Smooth muscle cell (in vitro differentiated cells): ENCODE measurements at regions not wholly inside any gene's neighbourhood (a gene's known extent, or its start where the extent isn't known, plus 50 kb on each side); places are given as distances from the start of the nearest gene placed in this dataset.

Source experiments
- DNase-seq: peaks from one replicate; lab custom pipeline; 2025; ENCODE audit not compliant: unreplicated experiment; lab: John Stamatoyannopoulos, UW
- H2AFZ ChIP-seq: fragments of 200-600 bp; sonication (generic); 2 replicates; pipeline ENCODE4 v1.6.0; 2016; ENCODE audit warnings: antibody characterized with exemption, low read depth, mild to moderate bottlenecking
- H3F3A ChIP-seq: fragments of 200-600 bp; sonication (generic); 2 replicates; pipeline ENCODE4 v1.6.0; 2017; ENCODE audit warnings: antibody characterized with exemption, low read depth
- H3K27ac ChIP-seq: fragments of 200-600 bp; sonication (generic); 2 replicates; pipeline ENCODE4 v1.5.1; 2016; ENCODE audit warnings: low read depth, mild to moderate bottlenecking
- H3K27me3 ChIP-seq: fragments of 200-600 bp; sonication (generic); 2 replicates; pipeline ENCODE4 v1.6.1; 2016; ENCODE audit warnings: low read depth, mild to moderate bottlenecking
- H3K36me3 ChIP-seq: fragments of 200-600 bp; sonication (generic); 2 replicates; pipeline ENCODE4 v1.5.1; 2016; ENCODE audit warnings: low read depth
- H3K4me1 ChIP-seq: fragments of 200-600 bp; sonication (generic); 2 replicates; pipeline ENCODE4 v1.5.1; 2016; ENCODE audit warnings: low read depth
- H3K4me2 ChIP-seq: fragments of 200-600 bp; sonication (generic); 2 replicates; pipeline ENCODE4 v1.6.0; 2016; ENCODE audit warnings: mild to moderate bottlenecking
- H3K4me3 ChIP-seq: fragments of 200-600 bp; sonication (generic); 2 replicates; pipeline ENCODE4 v1.5.1; 2016; ENCODE audit warnings: mild to moderate bottlenecking
- H3K79me2 ChIP-seq: fragments of 200-600 bp; sonication (generic); 2 replicates; pipeline ENCODE4 v1.6.0; 2016; ENCODE audit warnings: low read depth, mild to moderate bottlenecking
- H3K9ac ChIP-seq: fragments of 200-600 bp; sonication (generic); 2 replicates; pipeline ENCODE4 v1.6.0; 2016; ENCODE audit warnings: low read depth
- H3K9me3 ChIP-seq: fragments of 200-600 bp; sonication (generic); replicated peaks from 2 replicates; pipeline ENCODE4 v1.5.1; 2016; ENCODE audit warnings: low read depth
- H4K20me1 ChIP-seq: fragments of 200-600 bp; sonication (generic); 2 replicates; pipeline ENCODE4 v1.6.0; 2016; ENCODE audit warnings: low read depth
- CTCF ChIP-seq: fragments of 200-600 bp; sonication (generic); IDR thresholded peaks from 2 replicates; pipeline ENCODE4 v1.5.1; 2017; ENCODE audit warnings: borderline replicate concordance, mild to moderate bottlenecking, antibody characterized with exemption; ENCODE audit not compliant: insufficient read depth, poor library complexity, severe bottlenecking
- WGBS: methylation state at CpG from one replicate; pipeline ENCODE4 v1.1.7; 2016; ENCODE audit warnings: low lambda C conversion rate; 5-methylcytosine and 5-hydroxymethylcytosine counted together

- H2AFZ ChIP-seq, result no peak overlapping the region
- no peak overlapping the region for H3K27ac ChIP-seq
- no peaks in the 10 kb centered on the region for H3K9me3 ChIP-seq
- no peaks in the 10 kb centered on the region for H3K79me2 ChIP-seq
- H4K20me1 ChIP-seq, result no peaks in the 10 kb centered on the region
- TF ChIP-seq CTCF, result no peak
- no peaks in the 10 kb centered on the region for H3K36me3 ChIP-seq
- no peaks in the 10 kb centered on the region for H3K4me1 ChIP-seq
- WGBS, result 87% methylated on average over 5 of the region's 5 CpGs
- no peaks in the 10 kb centered on the region for H3K27me3 ChIP-seq
- H3K9ac ChIP-seq, result no peak overlapping the region
- H3K4me3 ChIP-seq, result no peak overlapping the region
- DNase-seq, result no peak
- no peaks in the 10 kb centered on the region for H3F3A ChIP-seq
- no peak overlapping the region for H3K4me2 ChIP-seq
Observed at GRCh38 chr12:76284816-76285750, 63.1 kb downstream of the BBS10 start.

GRCh38 chr12:76282744-76283143 is 65.5 kb downstream of the BBS10 start:
- Histone ChIP-seq H3K4me1 (no peaks in the 10 kb centered on the region), H3F3A (no peaks in the 10 kb centered on the region), H4K20me1 (no peaks in the 10 kb centered on the region), H3K27me3 (no peaks in the 10 kb centered on the region), H3K9ac (no peak overlapping the region), H3K79me2 (no peaks in the 10 kb centered on the region), H3K4me3 (no peak overlapping the region), H3K4me2 (no peak overlapping the region), H3K36me3 (no peaks in the 10 kb centered on the region), H3K27ac (no peak overlapping the region), H2AFZ (no peak overlapping the region), H3K9me3 (no peaks in the 10 kb centered on the region)
- no peak for DNase-seq
- TF ChIP-seq CTCF, result no peak

GRCh38 chr12:76277480-76277879 is 70.7 kb downstream of the BBS10 start:
- no peaks in the 10 kb centered on the region for H3F3A ChIP-seq
- peak overlapping the region; percentile 33 for H3K4me2 ChIP-seq
- H3K9me3 ChIP-seq, result no peaks in the 10 kb centered on the region
- H3K79me2 ChIP-seq, result no peaks in the 10 kb centered on the region
- H2AFZ ChIP-seq, result no peak overlapping the region
- H3K9ac ChIP-seq, result no peak overlapping the region
- H3K4me3 ChIP-seq, result no peak overlapping the region
- no peaks in the 10 kb centered on the region for H3K4me1 ChIP-seq
- H3K36me3 ChIP-seq, result no peaks in the 10 kb centered on the region
- no peaks in the 10 kb centered on the region for H3K27me3 ChIP-seq
- H4K20me1 ChIP-seq, result no peaks in the 10 kb centered on the region
- DNase-seq, result no peak
- 38% methylated on average over 4 of the region's 4 CpGs for WGBS
- peak overlapping the region; percentile 23 for H3K27ac ChIP-seq
- no peak for TF ChIP-seq CTCF
